Activated gamma-delta T cell treated with Interleukin-2 at 50 U/mL for 16 hours (primary cell): ENCODE measurements at regions not wholly inside any gene's neighbourhood (a gene's known extent, or its start where the extent isn't known, plus 50 kb on each side); places are given as distances from the start of the nearest gene placed in this dataset.
"Not testable (repeated sequence)": the region's sequence is repeated elsewhere in the genome, so short reads cannot be mapped to it uniquely, and the experiment has no call there.

ENCODE experiments used
- DNase-seq: peaks from one replicate; pipeline ENCODE4 v3.0.0-alpha.2; 2020

- DNase-seq, result no peak
Measured at GRCh38 chr1:55546553-55546952, 331.4 kb upstream of the USP24 start.

- DNase-seq, result no peak
Measured at GRCh38 chr1:55544826-55545225, 329.7 kb upstream of the USP24 start.

- no peak for DNase-seq
Measured at GRCh38 chr1:55542901-55543504, 327.8 kb upstream of the USP24 start.

- no peak for DNase-seq
Measured at GRCh38 chr1:55541296-55541695, 326.1 kb upstream of the USP24 start.

- no peak for DNase-seq
Measured at GRCh38 chr1:55539652-55540512, 324.7 kb upstream of the USP24 start.

- DNase-seq, result no peak
Measured at GRCh38 chr1:55538428-55538827, 323.3 kb upstream of the USP24 start.

GRCh38 chr1:55536545-55536865, 321.3 kb upstream of the USP24 start:
- no peak for DNase-seq

- DNase-seq, result no peak
Measured at GRCh38 chr1:55535724-55536544, 320.8 kb upstream of the USP24 start.

- DNase-seq, result no peak
Measured at GRCh38 chr1:55534565-55535121, 319.5 kb upstream of the USP24 start.

GRCh38 chr1:55531644-55532043, 316.5 kb upstream of the USP24 start:
- DNase-seq, result no peak

- DNase-seq, result no peak
Measured at GRCh38 chr1:55530749-55531478, 315.8 kb upstream of the USP24 start.

GRCh38 chr1:55529017-55529416, 313.9 kb upstream of the USP24 start:
- DNase-seq, result no peak

GRCh38 chr1:55527831-55528230, 312.7 kb upstream of the USP24 start:
- no peak for DNase-seq

- DNase-seq, result no peak
Measured at GRCh38 chr1:55526716-55527115, 311.6 kb upstream of the USP24 start.

GRCh38 chr1:55524006-55524405, 308.8 kb upstream of the USP24 start:
- no peak for DNase-seq

- DNase-seq, result no peak
Measured at GRCh38 chr1:55522982-55523381, 307.8 kb upstream of the USP24 start.

- no peak for DNase-seq
Measured at GRCh38 chr1:55522353-55522903, 307.3 kb upstream of the USP24 start.

- no peak for DNase-seq
Measured at GRCh38 chr1:55520861-55521260, 305.7 kb upstream of the USP24 start.

GRCh38 chr1:55519937-55520683, 304.9 kb upstream of the USP24 start:
- DNase-seq, result no peak

- DNase-seq, result no peak
Measured at GRCh38 chr1:55519276-55519675, 304.1 kb upstream of the USP24 start.

GRCh38 chr1:55517036-55517435, 301.9 kb upstream of the USP24 start:
- no peak for DNase-seq

- DNase-seq, result not testable (repeated sequence)
Measured at GRCh38 chr1:55514571-55514970, 299.4 kb upstream of the USP24 start.
